NB4 (cell line): ENCODE measurements at regions not wholly inside any gene's neighbourhood (a gene's known extent, or its start where the extent isn't known, plus 50 kb on each side); places are given as distances from the start of the nearest gene placed in this dataset.

Source experiments
- MAX ChIP-seq: IDR thresholded peaks from 2 replicates; pipeline ENCODE4 v1.6.1; 2011; ENCODE audit warnings: low read depth, low read length
- TF ChIP-seq, protein P1 (sequence below): IDR thresholded peaks from one replicate; pipeline ENCODE4 v1.5.1; 2012; ENCODE audit warnings: low read depth, low read length

DNA sequence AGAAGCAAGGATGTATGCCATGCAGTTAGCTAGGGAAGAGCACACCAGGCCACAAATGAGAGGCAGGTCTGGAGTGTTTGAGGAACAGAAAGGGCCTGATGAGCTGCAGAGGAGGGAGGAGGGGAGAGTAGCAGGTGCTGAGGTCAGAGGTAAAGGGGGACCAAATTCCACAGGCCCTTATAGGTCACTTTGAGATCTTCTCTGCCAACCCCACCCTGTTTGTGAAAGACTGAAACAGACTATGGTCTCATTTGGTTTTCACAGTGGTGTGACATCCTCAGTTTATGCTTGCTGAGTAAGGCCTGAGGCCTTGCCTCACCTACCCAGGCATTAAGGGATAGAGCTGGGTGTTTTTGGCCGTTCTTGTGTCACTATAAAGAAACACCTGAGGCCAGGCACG, 187.7 kb upstream of the MYLIP start:
- TF ChIP-seq, protein P1, sequence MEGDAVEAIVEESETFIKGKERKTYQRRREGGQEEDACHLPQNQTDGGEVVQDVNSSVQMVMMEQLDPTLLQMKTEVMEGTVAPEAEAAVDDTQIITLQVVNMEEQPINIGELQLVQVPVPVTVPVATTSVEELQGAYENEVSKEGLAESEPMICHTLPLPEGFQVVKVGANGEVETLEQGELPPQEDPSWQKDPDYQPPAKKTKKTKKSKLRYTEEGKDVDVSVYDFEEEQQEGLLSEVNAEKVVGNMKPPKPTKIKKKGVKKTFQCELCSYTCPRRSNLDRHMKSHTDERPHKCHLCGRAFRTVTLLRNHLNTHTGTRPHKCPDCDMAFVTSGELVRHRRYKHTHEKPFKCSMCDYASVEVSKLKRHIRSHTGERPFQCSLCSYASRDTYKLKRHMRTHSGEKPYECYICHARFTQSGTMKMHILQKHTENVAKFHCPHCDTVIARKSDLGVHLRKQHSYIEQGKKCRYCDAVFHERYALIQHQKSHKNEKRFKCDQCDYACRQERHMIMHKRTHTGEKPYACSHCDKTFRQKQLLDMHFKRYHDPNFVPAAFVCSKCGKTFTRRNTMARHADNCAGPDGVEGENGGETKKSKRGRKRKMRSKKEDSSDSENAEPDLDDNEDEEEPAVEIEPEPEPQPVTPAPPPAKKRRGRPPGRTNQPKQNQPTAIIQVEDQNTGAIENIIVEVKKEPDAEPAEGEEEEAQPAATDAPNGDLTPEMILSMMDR, result no peak
- TF ChIP-seq MAX, result no peak
